RWPE2 (cell line): ENCODE measurements at regions not wholly inside any gene's neighbourhood (a gene's known extent, or its start where the extent isn't known, plus 50 kb on each side); places are given as distances from the start of the nearest gene placed in this dataset.

Experiments
- ATAC-seq: fragments of 200-7000 bp; cut with Tn5 transposase; 3 replicates; pipeline ENCODE4 v1.9.1; 2021; ENCODE audit warnings: low read depth
- DNase-seq: peaks from one replicate; pipeline ENCODE4 v3.0.0-alpha.2; 2020; ENCODE audit warnings: low spot score
- H3K27ac ChIP-seq: fragments of 450-650 bp; 2 replicates; pipeline ENCODE4 v1.5.1; 2017; ENCODE audit warnings: mild to moderate bottlenecking; ENCODE audit not compliant: poor library complexity, severe bottlenecking
- H3K27me3 ChIP-seq: fragments of 250-450 bp; sonication (Bioruptor Pico); 2 replicates; pipeline ENCODE4 v1.5.1; 2021; ENCODE audit warnings: mild to moderate bottlenecking, moderate library complexity; ENCODE audit not compliant: insufficient read depth, poor library complexity, severe bottlenecking
- H3K36me3 ChIP-seq: fragments of 250-450 bp; sonication (Bioruptor Pico); 2 replicates; pipeline ENCODE4 v1.5.1; 2020; ENCODE audit warnings: low read depth, mild to moderate bottlenecking, moderate library complexity
- H3K4me1 ChIP-seq: fragments of 250-450 bp; sonication (Bioruptor Pico); 2 replicates; pipeline ENCODE4 v1.5.1; 2021; ENCODE audit warnings: mild to moderate bottlenecking, moderate library complexity; ENCODE audit not compliant: insufficient read depth, poor library complexity, severe bottlenecking
- H3K4me3 ChIP-seq: fragments of 250-450 bp; sonication (Bioruptor Pico); 2 replicates; pipeline ENCODE4 v1.5.1; 2021; ENCODE audit warnings: mild to moderate bottlenecking, moderate library complexity; ENCODE audit not compliant: severe bottlenecking
- H3K9me3 ChIP-seq: fragments of 250-450 bp; sonication (Bioruptor Pico); 2 replicates; pipeline ENCODE4 v1.5.1; 2021; ENCODE audit warnings: mild to moderate bottlenecking, moderate library complexity; ENCODE audit not compliant: severe bottlenecking
- CTCF ChIP-seq: fragments of 450-650 bp; IDR thresholded peaks from one replicate; pipeline ENCODE4 v1.5.1; 2017; ENCODE audit warnings: mild to moderate bottlenecking, moderate library complexity; ENCODE audit not compliant: poor library complexity, severe bottlenecking

GRCh38 chr21:43364261-43364510 is 62.7 kb downstream of the SIK1 start:
- ATAC-seq: no peak
- TF ChIP-seq CTCF: no peak
- H3K27me3 ChIP-seq: no peaks in the 10 kb centered on the region

GRCh38 chr21:43363506-43364260 is 63.2 kb downstream of the SIK1 start:
- H3K4me3 ChIP-seq: no peak overlapping the region
- no peaks in the 10 kb centered on the region for H3K9me3 ChIP-seq
- ATAC-seq (no peak), DNase-seq (no peak)
- H3K36me3 ChIP-seq: no peaks in the 10 kb centered on the region
- H3K27me3 ChIP-seq: no peaks in the 10 kb centered on the region
- peaks cover 17% of the 10 kb centered on the region for H3K4me1 ChIP-seq
- H3K27ac ChIP-seq: no peak overlapping the region
- TF ChIP-seq CTCF: no peak

More at GRCh38 chr21:43364261-43364510, 62.7 kb downstream of the SIK1 start:
- Histone ChIP-seq H3K27ac (no peak overlapping the region), H3K4me1 (peaks cover 17% of the 10 kb centered on the region), H3K9me3 (no peaks in the 10 kb centered on the region), H3K4me3 (no peak overlapping the region), H3K36me3 (no peaks in the 10 kb centered on the region)
- DNase-seq: no peak

- DNase-seq: no peak
- ATAC-seq: no peak
Measured at GRCh38 chr21:43362915-43363314, 64.0 kb downstream of the SIK1 start.

GRCh38 chr21:43362321-43362791 is 64.6 kb downstream of the SIK1 start:
- Histone ChIP-seq H3K4me1 (peaks cover 17% of the 10 kb centered on the region), H3K4me3 (no peak overlapping the region), H3K9me3 (no peaks in the 10 kb centered on the region), H3K36me3 (no peaks in the 10 kb centered on the region), H3K27ac (peak overlapping the region; percentile 88), H3K27me3 (no peaks in the 10 kb centered on the region)
- ATAC-seq (peak; percentile 64), DNase-seq (no peak)
- TF ChIP-seq CTCF: no peak

More at GRCh38 chr21:43362915-43363314, 64.0 kb downstream of the SIK1 start:
- TF ChIP-seq CTCF: no peak
- Histone ChIP-seq H3K36me3 (no peaks in the 10 kb centered on the region), H3K9me3 (no peaks in the 10 kb centered on the region), H3K27me3 (no peaks in the 10 kb centered on the region), H3K4me1 (peaks cover 17% of the 10 kb centered on the region), H3K27ac (peak overlapping the region; percentile 88), H3K4me3 (no peak overlapping the region)
